ENCODE measurements at regions not wholly inside any gene's neighbourhood (a gene's known extent, or its start where the extent isn't known, plus 50 kb on each side); places are given as distances from the start of the nearest gene placed in this dataset.

DNA sequence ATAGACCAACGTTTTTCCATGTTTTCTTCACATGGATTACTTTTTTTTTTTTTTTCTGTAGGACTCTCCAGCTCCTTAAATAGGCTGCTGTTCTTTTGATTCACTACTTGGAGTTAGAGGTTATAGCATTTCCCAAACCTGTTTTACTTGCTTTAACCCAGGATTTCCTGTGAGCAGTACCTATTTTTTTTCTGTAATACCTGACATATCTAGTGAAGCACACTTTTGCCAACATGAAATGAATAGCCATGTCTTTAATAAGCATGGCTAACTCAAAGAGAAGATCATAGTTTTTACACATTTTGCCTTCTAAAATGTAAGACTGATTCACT, 137.0 kb downstream of the FOXA2 start:
- TF ChIP-seq POLR2A (IDR thresholded peaks at IDR 0.05), result no peak
- TF ChIP-seq, protein P1, sequence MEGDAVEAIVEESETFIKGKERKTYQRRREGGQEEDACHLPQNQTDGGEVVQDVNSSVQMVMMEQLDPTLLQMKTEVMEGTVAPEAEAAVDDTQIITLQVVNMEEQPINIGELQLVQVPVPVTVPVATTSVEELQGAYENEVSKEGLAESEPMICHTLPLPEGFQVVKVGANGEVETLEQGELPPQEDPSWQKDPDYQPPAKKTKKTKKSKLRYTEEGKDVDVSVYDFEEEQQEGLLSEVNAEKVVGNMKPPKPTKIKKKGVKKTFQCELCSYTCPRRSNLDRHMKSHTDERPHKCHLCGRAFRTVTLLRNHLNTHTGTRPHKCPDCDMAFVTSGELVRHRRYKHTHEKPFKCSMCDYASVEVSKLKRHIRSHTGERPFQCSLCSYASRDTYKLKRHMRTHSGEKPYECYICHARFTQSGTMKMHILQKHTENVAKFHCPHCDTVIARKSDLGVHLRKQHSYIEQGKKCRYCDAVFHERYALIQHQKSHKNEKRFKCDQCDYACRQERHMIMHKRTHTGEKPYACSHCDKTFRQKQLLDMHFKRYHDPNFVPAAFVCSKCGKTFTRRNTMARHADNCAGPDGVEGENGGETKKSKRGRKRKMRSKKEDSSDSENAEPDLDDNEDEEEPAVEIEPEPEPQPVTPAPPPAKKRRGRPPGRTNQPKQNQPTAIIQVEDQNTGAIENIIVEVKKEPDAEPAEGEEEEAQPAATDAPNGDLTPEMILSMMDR (IDR thresholded peaks at IDR 0.05), result no peak
